Stimulated activated CD8-positive, alpha-beta memory T cell treated with anti-CD3 and anti-CD28 coated beads, Interleukin-2, amount 100 ng/mL, for 48 hours (primary cell): ENCODE measurements at regions not wholly inside any gene's neighbourhood (a gene's known extent, or its start where the extent isn't known, plus 50 kb on each side); places are given as distances from the start of the nearest gene placed in this dataset.
"Not testable (repeated sequence)": the region's sequence is repeated elsewhere in the genome, so short reads cannot be mapped to it uniquely, and the experiment has no call there.

ENCODE experiments used
- DNase-seq, 2 donors: peaks; one replicate each; pipeline ENCODE4 v3.0.0-alpha.2; 2020; ENCODE audit warnings: low read depth in 2 of 2

DNA sequence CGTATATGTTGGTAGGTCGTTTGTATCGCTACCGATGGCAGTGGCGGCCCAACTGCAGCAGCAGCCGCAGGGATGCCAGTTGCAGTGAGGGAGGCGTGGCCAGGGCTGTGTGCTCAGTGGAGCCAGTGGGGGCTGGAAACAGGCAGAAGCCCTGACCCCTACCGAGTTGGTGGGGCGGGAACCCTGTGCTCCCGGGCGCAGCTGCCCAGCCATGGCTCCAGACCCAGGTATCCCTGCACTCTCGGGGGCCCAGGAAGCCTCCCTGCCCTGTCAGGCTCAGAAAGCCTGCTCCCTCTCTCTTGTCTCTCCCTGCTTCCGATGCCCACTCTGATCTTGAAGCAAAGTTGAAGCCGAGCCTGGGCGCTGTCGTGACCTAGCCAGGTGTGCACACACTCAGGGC is 78.6 kb upstream of the ITGB1 start:
- DNase-seq = no peak

DNA sequence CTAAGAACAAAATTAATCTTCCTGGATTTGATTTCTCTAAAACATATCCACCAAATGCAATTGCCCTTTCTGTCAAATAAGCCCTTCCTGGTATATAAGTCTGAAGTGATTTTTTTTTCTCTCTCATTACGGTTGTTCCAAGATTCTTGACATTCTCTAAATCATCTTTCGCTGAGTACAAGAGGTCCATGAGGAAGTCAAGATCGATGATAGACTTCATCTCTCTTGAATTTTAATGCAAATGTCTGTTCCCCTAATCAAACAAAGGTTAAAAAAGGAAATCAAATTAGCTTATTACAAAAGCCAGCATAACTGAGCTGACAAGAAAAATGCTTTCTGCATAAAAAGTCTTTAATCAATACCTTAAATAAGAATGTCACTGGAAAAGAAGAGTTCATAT is 77.4 kb upstream of the ITGB1 start:
- no peak for DNase-seq

DNA sequence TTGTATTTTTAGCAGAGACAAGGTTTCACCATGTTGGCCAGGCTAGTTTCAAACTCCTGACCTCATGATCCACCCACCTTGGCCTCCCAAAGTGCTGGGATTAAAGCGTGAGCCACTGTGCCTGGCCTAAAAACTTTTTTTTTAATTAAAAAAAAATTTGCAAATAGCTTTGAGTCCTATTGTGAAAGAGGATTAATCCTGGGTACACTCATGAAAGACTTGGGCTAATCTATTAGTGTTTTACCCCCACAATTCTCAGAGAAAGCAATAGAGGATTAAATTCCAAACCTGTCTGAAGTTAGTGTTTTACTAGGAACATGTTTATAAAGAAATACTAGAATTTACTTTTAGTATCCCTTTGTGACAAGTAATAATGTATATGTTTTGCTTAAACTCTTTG is 76.9 kb upstream of the ITGB1 start:
- DNase-seq = no peak

DNA sequence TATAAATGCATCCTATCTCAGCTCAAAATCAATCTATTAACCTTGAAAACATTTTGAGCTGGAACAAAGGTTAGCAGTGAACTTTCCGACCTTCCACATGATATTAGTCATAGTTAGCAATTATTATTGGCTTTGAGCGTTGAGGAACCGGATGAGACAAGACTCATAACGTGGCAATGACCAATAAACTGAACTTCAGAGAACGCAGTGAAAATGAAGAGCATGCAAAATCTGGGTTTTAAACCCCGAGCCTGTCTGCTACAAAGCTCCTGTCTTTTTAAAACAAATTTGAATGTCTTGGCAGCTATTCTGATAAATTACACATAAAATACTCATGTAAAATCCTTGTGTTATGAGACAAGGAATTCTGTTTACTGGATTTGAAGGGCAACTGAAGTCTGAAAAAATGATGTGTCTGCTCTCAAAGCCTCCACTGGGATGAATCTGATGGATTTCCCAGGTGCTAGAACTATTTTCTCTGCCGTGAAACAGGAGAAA is 74.7 kb upstream of the ITGB1 start:
- no peak for DNase-seq

GRCh38 chr10:33031815-33032653 is 74.0 kb upstream of the ITGB1 start:
- DNase-seq = no peak

DNA sequence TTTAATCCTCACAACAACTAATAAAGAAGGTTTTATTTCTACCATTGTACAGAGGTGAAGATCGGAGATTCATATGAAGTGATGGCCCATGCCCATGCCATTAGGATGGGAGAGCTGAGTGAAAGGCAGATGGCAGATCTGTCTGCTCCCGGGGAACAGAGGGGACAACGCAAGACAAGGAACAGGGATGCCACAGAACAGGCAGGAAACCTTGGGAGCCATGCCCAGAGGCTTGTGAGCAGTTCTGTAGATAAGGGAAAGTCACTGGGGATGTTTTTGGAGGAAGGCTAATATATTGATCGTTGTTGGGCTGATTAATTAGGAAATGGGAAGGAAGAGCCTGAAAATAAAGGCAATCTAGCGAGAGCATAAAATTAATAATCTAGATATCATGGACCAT is 73.1 kb upstream of the ITGB1 start:
- DNase-seq = no peak

DNA sequence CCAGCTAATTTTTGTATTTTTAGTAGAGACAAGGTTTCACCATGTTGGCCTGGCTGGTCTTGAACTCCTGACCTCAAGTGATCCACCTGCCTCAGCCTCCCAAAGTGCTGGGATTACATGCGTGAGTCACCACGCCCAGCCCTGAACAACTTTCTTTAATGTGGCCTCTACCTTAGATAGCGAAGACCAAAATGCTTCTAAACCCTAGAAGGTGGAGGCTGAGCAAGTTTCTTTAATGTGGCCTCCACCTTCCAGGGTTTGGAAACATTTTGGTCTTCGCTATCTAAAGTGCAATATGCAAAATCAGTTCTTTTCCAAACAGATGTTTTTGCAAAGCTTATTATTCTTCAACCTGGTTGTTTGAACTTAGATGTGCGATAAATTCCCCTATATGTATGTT is 70.5 kb upstream of the ITGB1 start:
- DNase-seq = not testable (repeated sequence)

DNA sequence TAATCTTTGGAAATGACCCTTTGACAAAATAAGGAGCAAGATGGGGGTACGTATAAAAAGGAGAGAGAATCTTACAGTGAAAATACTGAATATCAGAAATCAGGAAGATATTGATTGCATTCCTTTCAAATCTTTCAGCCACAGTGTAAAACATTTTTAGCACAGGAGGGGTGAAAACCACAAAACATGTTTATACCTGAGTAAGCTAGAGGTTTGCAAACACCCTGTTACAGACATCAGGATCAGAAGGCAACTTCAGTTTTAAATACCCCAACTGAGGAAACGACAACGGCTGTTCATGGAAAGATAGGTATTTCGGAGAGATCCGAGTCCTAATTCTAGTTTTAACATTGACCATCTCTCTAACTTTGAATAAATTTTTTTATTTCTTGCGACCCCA is 69.1 kb upstream of the ITGB1 start:
- no peak for DNase-seq

GRCh38 chr10:33026422-33026821 is 68.4 kb upstream of the ITGB1 start:
- no peak for DNase-seq

DNA sequence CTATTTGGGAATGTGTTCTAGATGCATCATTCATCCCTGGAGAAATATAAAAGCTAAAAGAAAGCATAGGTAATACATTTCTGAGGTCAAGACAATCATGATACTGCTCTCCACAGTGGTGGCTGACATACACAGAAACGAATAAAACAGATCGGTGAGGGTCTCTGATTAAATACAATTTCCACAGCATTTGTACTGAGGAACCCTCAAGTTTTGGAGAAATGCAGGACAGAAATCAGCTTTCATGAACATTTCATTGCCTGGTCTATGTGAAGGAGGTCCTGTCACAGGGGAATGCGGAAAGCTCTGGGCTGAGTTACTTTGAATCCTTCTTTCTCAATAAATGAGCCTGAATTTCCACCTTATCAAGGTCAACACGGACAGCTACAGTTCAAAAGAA is 67.9 kb upstream of the ITGB1 start:
- DNase-seq = no peak

- DNase-seq = no peak
Measured at GRCh38 chr10:33025039-33025438, 67.0 kb upstream of the ITGB1 start.

GRCh38 chr10:33022691-33023090 is 64.7 kb upstream of the ITGB1 start:
- DNase-seq = no peak

GRCh38 chr10:33022090-33022489 is 64.1 kb upstream of the ITGB1 start:
- DNase-seq = no peak

DNA sequence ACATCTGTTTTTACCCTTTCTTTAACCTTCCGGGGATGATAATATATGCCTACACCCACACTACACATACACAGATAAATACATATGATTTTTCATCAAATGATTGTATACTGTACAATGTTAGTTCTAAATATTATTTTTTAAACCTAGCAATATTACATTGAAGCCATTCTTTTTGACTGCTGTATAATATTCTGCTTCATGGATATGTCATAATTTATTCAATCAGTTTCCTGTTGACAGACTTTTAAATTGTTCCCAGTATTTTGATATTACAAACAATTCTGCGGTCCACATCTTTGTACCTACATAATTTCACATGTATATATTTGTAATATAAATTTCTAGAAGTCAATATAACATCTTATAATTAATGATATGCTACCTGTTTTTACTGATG is 59.0 kb upstream of the ITGB1 start:
- no peak for DNase-seq

- no peak for DNase-seq
Measured at GRCh38 chr10:33015761-33016547, 57.9 kb upstream of the ITGB1 start.

- not testable (repeated sequence) for DNase-seq
Measured at GRCh38 chr10:33013331-33013730, 55.3 kb upstream of the ITGB1 start.

- DNase-seq = no peak
Measured at GRCh38 chr10:33012306-33012705, 54.3 kb upstream of the ITGB1 start.

DNA sequence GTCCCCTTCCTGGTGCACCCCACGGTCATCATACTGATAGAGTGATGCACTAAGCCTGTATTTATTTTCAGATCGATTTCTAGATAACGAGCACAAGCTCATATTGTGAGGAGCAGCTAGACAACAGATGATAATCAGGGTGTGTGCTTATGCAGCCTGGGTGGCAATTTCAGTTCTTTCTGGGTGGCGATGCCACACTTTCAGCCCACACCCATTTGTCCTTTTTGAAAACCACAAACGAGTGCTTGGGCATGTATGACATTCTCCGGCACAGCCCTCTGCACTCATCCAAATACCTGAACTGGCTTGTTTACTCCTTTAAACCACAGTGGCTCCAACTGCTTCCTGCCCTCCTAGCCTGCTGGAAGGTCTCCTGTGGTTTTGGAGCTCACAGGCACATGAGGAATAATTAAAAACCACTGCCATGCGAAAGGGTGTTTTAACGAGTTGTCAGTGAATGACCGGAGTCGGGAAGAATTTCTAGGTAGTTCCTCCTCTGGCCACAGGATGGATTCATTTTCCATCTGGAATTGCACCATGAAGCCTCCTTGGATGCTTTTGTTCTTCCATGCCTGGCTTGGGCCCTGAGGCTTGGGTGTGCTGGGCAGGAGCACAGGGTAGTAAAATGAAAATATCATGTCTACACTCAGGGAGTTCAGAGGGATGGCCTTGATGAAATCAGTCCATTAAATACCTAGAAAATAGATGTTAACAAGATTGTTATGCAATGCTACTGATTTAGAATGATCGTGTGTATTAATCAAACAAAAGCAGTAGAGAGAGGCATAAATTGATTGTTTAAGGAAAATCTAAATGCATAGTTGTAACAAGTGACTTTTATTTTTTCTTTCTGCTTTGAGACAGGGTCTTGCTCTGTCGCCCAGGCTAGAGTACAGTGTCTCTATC is 52.4 kb upstream of the ITGB1 start:
- no peak for DNase-seq

DNA sequence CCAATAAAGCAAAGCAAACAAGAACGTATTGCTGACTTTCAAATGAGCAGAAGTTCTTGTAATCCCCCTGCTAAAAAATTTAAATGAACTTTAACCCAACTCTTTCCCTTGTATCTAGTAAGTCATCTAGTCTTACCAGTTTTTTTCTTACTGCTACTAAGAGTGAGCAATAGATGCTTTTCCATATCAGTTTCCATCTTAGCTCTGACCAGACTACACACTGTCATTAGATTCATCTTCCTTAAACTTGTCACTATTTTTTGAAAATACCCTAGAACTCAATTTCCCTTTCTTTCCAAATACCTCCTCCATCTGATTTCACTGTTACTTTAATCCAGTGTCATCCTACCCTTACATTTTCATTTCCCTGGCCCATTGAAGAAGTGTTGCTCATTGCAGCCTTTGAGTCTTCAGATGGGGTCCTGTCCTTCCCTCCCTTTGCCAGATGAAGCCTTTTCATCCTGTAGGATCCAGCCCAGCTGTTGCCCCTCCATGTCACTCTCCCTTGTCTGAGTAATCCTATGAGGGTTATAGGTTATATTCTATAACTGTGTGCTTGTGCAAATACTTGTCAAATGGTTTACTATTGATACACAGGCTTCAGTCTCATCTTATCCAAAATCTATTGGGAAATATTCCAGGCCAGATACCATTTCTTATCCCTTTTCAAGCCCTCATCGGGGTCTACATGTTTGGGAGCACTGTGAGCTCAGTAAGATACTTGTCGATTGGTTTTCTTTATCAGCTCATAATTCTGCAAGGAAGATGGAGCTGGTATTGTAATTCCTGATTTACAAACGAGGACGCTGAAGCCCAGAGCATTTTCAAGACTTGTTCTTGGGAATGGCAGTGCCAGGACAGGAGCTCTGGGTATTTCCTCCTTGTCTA is 51.5 kb upstream of the ITGB1 start:
- no peak for DNase-seq

DNA sequence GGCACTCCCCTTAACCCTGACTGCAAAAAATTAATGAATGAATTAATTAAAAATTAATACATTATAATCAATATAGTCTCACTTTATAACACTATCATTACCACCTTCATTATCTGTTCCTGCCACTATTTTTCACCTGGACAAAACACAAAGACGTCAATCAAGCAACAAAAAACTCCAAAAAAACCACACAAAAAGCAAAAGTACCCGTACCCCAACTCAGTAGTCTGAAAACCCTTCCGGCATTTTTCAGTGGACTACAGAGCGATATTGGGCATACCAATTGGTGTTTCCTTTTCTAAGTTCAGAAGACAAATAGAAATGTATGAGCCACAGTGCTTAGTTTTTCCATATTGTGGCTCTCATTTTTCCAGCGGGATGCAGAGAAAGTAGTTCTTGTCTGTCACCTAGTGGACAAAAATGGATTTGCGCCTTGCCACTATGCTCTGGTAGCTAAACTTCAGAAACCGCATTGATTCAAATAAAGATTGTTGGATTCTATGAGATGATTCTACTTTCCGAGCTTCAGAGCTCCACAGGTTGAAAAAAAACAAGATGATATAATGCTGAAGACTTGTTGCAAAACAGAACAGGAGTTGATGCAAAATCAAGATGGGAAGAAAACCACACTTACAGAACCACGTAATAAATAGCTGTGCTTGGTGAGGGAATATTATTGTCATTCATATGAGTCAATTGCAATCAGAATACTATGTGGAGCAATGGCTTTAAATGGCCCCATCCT is 50.6 kb upstream of the ITGB1 start:
- peak; percentile 23 to 29 for DNase-seq
